Body of pancreas (tissue), 4 donors: ENCODE measurements at regions not wholly inside any gene's neighbourhood (a gene's known extent, or its start where the extent isn't known, plus 50 kb on each side); places are given as distances from the start of the nearest gene placed in this dataset.
"Not testable (repeated sequence)": the region's sequence is repeated elsewhere in the genome, so short reads cannot be mapped to it uniquely, and the experiment has no call there.

ENCODE experiments used
- CTCF ChIP-seq, 7 experiments: fragments of 450-650 bp in 4 of 7; fragments of 200-600 bp in 3 of 7; sonication (generic) in 3 of 7; IDR thresholded peaks; one replicate each; pipeline ENCODE4 v1.5.1; 2016 to 2019; ENCODE audit warnings: antibody characterized with exemption in 7 of 7
- POLR2A ChIP-seq, 3 donors: fragments of 450-650 bp; IDR thresholded peaks; one replicate each; pipeline ENCODE4 v1.6.1; 2016; ENCODE audit warnings: antibody characterized with exemption in 3 of 3, mild to moderate bottlenecking in 2 of 3

- not testable (repeated sequence) for TF ChIP-seq CTCF, POLR2A (IDR thresholded peaks at IDR 0.05)
These were observed 194.5 kb downstream of the C1orf94 start for GRCh38 chr1:34371179-34371578.
